ENCODE measurements at regions not wholly inside any gene's neighbourhood (a gene's known extent, or its start where the extent isn't known, plus 50 kb on each side); places are given as distances from the start of the nearest gene placed in this dataset.
"Not testable (repeated sequence)": the region's sequence is repeated elsewhere in the genome, so short reads cannot be mapped to it uniquely, and the experiment has no call there.

DNA sequence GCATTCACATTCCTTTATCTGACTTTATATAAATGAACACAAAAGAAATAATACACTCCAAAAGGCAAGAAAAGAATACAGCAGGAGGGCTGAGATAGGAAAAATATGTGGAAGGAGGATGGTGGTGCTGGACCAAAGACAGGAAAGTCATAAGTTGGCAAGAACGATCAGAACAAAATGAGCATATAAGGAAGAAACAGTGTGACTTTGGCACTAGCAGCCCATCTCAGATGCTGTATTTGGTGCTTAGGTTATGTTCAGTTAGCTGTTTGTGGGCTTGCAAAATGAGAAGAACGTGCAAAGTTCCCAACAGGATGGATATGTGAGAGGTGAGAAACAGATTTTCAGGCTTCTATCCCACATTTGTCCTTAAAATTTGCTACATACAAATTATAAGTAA lies 719.8 kb upstream of the ADGRL4 start:
- H3K4me3 ChIP-seq (replicated peaks; ENCODE audit: low read depth, low read length) = no peak overlapping the region
- TF ChIP-seq, protein P1, sequence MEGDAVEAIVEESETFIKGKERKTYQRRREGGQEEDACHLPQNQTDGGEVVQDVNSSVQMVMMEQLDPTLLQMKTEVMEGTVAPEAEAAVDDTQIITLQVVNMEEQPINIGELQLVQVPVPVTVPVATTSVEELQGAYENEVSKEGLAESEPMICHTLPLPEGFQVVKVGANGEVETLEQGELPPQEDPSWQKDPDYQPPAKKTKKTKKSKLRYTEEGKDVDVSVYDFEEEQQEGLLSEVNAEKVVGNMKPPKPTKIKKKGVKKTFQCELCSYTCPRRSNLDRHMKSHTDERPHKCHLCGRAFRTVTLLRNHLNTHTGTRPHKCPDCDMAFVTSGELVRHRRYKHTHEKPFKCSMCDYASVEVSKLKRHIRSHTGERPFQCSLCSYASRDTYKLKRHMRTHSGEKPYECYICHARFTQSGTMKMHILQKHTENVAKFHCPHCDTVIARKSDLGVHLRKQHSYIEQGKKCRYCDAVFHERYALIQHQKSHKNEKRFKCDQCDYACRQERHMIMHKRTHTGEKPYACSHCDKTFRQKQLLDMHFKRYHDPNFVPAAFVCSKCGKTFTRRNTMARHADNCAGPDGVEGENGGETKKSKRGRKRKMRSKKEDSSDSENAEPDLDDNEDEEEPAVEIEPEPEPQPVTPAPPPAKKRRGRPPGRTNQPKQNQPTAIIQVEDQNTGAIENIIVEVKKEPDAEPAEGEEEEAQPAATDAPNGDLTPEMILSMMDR (IDR thresholded peaks at IDR 0.05; ENCODE audit: low read depth, low read length, missing control alignments) = no peak
- no peak for DNase-seq (ENCODE audit: extremely low read depth, low read depth)

DNA sequence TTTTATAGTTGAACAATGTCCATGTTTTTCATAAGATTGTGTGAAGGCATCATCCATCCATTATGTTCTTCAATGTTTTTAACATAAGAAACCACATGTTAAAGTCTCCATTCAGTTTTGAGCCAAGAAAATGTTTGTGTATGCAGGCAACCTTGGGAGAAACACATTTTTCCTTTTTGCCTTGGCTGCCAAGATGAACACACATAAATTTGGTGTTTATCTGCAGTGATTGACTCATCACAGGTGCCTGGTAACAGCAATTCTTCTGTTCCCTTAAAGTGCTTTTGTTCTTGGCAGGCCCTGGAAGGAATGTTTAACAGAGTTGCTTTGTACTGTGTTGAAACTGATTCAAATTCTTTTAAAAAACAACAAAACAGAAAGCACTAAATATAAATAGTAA lies 709.9 kb upstream of the ADGRL4 start:
- DNase-seq (ENCODE audit: extremely low read depth, low read depth) = peak; percentile 39
- TF ChIP-seq, protein P1 (IDR thresholded peaks at IDR 0.05; ENCODE audit: low read depth, low read length, missing control alignments) = no peak
- no peak overlapping the region for H3K4me3 ChIP-seq (replicated peaks; ENCODE audit: low read depth, low read length)

GRCh38 chr1:79714664-79715063 lies 708.1 kb upstream of the ADGRL4 start:
- DNase-seq (ENCODE audit: extremely low read depth, low read depth) = no peak
- no peak overlapping the region for H3K4me3 ChIP-seq (replicated peaks; ENCODE audit: low read depth, low read length)
- TF ChIP-seq, protein P1 (IDR thresholded peaks at IDR 0.05; ENCODE audit: low read depth, low read length, missing control alignments) = no peak

DNA sequence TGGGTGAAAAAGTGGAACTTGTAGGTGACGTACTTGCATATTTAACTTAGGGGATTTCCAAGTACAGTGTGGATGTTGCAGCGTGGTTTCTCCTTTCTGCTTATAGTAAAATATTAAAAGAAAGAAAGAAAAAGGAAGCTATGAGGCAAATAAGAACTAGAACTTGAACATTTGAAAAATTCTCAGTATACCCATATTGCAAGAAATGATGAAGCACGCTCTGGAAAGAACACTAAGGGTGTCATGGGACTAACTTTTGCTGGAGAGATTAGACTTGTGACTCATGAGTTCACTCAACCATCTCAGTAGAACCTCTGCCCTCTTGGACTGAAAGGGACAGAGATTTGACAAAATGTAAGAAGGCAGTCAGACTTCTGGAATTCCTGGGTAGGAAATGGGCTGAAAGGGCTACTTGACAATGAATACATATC lies 704.5 kb upstream of the ADGRL4 start:
- no peak for DNase-seq (ENCODE audit: extremely low read depth, low read depth)
- TF ChIP-seq, protein P1 (IDR thresholded peaks at IDR 0.05; ENCODE audit: low read depth, low read length, missing control alignments) = no peak
- no peak overlapping the region for H3K4me3 ChIP-seq (replicated peaks; ENCODE audit: low read depth, low read length)

DNA sequence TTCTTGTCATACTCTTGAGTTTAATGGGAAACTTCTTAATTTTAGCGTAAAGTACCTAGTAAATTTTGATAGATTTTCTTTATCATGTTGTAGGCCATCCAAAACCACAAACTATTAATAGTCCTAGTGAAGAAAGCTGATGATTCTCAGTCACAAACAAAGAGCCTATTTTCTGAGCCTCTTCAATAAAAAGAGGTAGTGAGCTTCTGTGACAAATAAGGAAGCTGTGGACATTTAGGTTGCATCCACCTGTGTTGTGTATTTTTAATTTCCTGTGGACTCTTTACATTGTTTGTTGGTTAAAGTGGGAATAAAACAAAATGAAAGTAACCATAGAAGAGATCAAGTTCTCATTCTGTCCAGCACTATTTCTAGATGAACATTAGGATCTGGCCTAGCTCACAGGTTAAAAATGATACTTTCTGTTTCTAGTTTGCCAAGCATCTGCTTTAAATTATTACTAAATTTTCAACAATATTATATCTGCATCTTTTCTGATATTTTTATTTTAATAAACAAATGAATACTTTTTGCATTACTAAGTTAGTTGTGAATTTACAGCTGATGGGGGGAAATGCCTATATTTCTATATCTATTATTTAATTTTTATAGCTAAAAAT lies 702.2 kb upstream of the ADGRL4 start:
- no peak for DNase-seq (ENCODE audit: extremely low read depth, low read depth)
- H3K4me3 ChIP-seq (replicated peaks; ENCODE audit: low read depth, low read length) = no peak overlapping the region
- TF ChIP-seq, protein P1 (IDR thresholded peaks at IDR 0.05; ENCODE audit: low read depth, low read length, missing control alignments) = no peak

- H3K4me3 ChIP-seq (replicated peaks; ENCODE audit: low read depth, low read length) = no peak overlapping the region
- TF ChIP-seq, protein P1 (IDR thresholded peaks at IDR 0.05; ENCODE audit: low read depth, low read length, missing control alignments) = no peak
- DNase-seq (ENCODE audit: extremely low read depth, low read depth) = no peak
These were observed 698.7 kb upstream of the ADGRL4 start for GRCh38 chr1:79705218-79705617.

DNA sequence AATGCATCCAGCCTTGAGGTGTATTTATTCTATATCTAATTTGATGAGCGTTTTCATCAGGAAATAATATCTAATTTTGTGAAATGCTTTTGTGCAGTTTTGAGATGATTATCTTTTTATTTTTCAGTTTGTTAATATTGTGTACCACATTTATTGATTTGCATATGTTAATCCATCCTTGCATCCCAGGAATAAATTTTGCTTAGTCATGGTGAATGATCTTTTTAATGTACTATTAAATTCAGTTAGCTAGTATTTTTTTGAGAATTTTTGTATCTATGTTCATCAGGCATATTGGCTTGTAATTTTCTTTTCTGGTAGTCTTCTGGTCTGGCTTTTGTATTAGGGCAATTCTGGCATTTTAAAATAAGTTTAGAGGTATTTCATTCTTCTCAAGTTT lies 697.5 kb upstream of the ADGRL4 start:
- no peak for DNase-seq (ENCODE audit: extremely low read depth, low read depth)
- H3K4me3 ChIP-seq (replicated peaks; ENCODE audit: low read depth, low read length) = no peak overlapping the region
- TF ChIP-seq, protein P1 (IDR thresholded peaks at IDR 0.05; ENCODE audit: low read depth, low read length, missing control alignments) = no peak

- H3K4me3 ChIP-seq (replicated peaks; ENCODE audit: low read depth, low read length) = not testable (repeated sequence)
These were observed 695.9 kb upstream of the ADGRL4 start for GRCh38 chr1:79702336-79702999.

More at GRCh38 chr1:79702336-79702999, 695.9 kb upstream of the ADGRL4 start:
- DNase-seq (ENCODE audit: extremely low read depth, low read depth) = not testable (repeated sequence)
